ENCODE measurements at regions not wholly inside any gene's neighbourhood (a gene's known extent, or its start where the extent isn't known, plus 50 kb on each side); places are given as distances from the start of the nearest gene placed in this dataset.
A peak's percentile ranks its signal among the peaks of the same experiment; 100 is the strongest.

- H3K4me1 Mint-ChIP-seq (ENCODE audit: unreplicated experiment) = peaks cover 14% of the 10 kb centered on the region
- H3K27ac Mint-ChIP-seq = no peak overlapping the region
- H3K4me3 Mint-ChIP-seq = no peak overlapping the region
- no peaks in the 10 kb centered on the region for H3K27me3 Mint-ChIP-seq
- TF ChIP-seq CTCF (conservative IDR thresholded peaks at IDR 0.05) = no peak
- H3K36me3 Mint-ChIP-seq = no peaks in the 10 kb centered on the region
- H3K9me3 Mint-ChIP-seq = peaks cover 4% of the 10 kb centered on the region
- no peak for DNase-seq (ENCODE audit: extremely low spot score, unreplicated experiment)
These were observed 59.8 kb upstream of the BCL11B start for GRCh38 chr14:99331811-99332210.

GRCh38 chr14:99330316-99331240 is 58.6 kb upstream of the BCL11B start:
- Mint-ChIP-seq H3K27ac (peak overlapping the region; percentile 86), H3K4me1 (ENCODE audit: unreplicated experiment) (peaks cover 15% of the 10 kb centered on the region), H3K4me3 (no peak overlapping the region), H3K36me3 (no peaks in the 10 kb centered on the region), H3K27me3 (no peaks in the 10 kb centered on the region), H3K9me3 (peaks cover 4% of the 10 kb centered on the region)
- TF ChIP-seq CTCF (conservative IDR thresholded peaks at IDR 0.05) = no peak
- DNase-seq (ENCODE audit: extremely low spot score, unreplicated experiment) = no peak

GRCh38 chr14:99329711-99330315 is 57.8 kb upstream of the BCL11B start:
- H3K27me3 Mint-ChIP-seq = no peaks in the 10 kb centered on the region
- DNase-seq (ENCODE audit: extremely low spot score, unreplicated experiment) = no peak
- no peak for TF ChIP-seq CTCF (conservative IDR thresholded peaks at IDR 0.05)
- H3K4me1 Mint-ChIP-seq (ENCODE audit: unreplicated experiment) = peaks cover 15% of the 10 kb centered on the region
- peak overlapping the region; percentile 86 for H3K27ac Mint-ChIP-seq
- H3K9me3 Mint-ChIP-seq = peaks cover 4% of the 10 kb centered on the region
- H3K36me3 Mint-ChIP-seq = no peaks in the 10 kb centered on the region
- no peak overlapping the region for H3K4me3 Mint-ChIP-seq

- TF ChIP-seq CTCF (conservative IDR thresholded peaks at IDR 0.05) = no peak
- peaks cover 15% of the 10 kb centered on the region for H3K4me1 Mint-ChIP-seq (ENCODE audit: unreplicated experiment)
- H3K36me3 Mint-ChIP-seq = no peaks in the 10 kb centered on the region
- H3K27ac Mint-ChIP-seq = no peak overlapping the region
- H3K27me3 Mint-ChIP-seq = no peaks in the 10 kb centered on the region
- peak; percentile 55 for DNase-seq (ENCODE audit: extremely low spot score, unreplicated experiment)
- H3K4me3 Mint-ChIP-seq = no peak overlapping the region
- H3K9me3 Mint-ChIP-seq = peaks cover 4% of the 10 kb centered on the region
These were observed 55.7 kb upstream of the BCL11B start for GRCh38 chr14:99327458-99328250.

- Mint-ChIP-seq H3K4me1 (ENCODE audit: unreplicated experiment) (peaks cover 15% of the 10 kb centered on the region), H3K27me3 (peaks cover under 1% of the 10 kb centered on the region), H3K27ac (no peak overlapping the region), H3K4me3 (no peak overlapping the region), H3K9me3 (peaks cover 4% of the 10 kb centered on the region), H3K36me3 (no peaks in the 10 kb centered on the region)
- peak; percentile 15 for DNase-seq (ENCODE audit: extremely low spot score, unreplicated experiment)
- TF ChIP-seq CTCF (conservative IDR thresholded peaks at IDR 0.05) = no peak
These were observed 55.1 kb upstream of the BCL11B start for GRCh38 chr14:99327050-99327449.

All from type B pancreatic cell (in vitro differentiated cells).